HepG2 (cell line): ENCODE measurements at regions not wholly inside any gene's neighbourhood (a gene's known extent, or its start where the extent isn't known, plus 50 kb on each side); places are given as distances from the start of the nearest gene placed in this dataset.

Experiments used
- ATAC-seq: fragments of 200-7000 bp; cut with Tn5 transposase; 3 replicates; pipeline ENCODE4 v1.9.1; 2020; ENCODE audit warnings: mild to moderate bottlenecking, moderate library complexity
- BruUV-seq: library from RNA; stranded (reverse); fragments of 400-500 nt; replicated peaks from 2 replicates; lab custom pipeline; 2021; lab: Mats Ljungman, UMichigan
- CTCF ChIA-PET: fragments of 300-600 bp; formaldehyde crosslinking; extraction: SDS; loops from one replicate; lab custom pipeline; 2021; ENCODE audit warnings: low total read pairs, inconsistent platforms, low intra/inter-chr PET ratio; lab: Yijun Ruan, JAX
- POLR2A ChIA-PET: fragments of 350-600 bp; sonication (Branson Sonifier 250); formaldehyde crosslinking; loops from one replicate; lab custom pipeline; 2020; ENCODE audit warnings: antibody characterized with exemption, inconsistent platforms; lab: Yijun Ruan, JAX
- DNase-seq: peaks from one replicate; pipeline ENCODE4 v3.0.0-alpha.2; 2015; ENCODE audit warnings: low spot score
- FAIRE-seq: peaks from 3 replicates; lab custom pipeline; 2011; peaks lifted over from hg19 to GRCh38; lab: Jason Lieb, UNC
- H2AFZ ChIP-seq: one replicate; pipeline ENCODE4 v1.6.1; 2011; ENCODE audit warnings: low read length, inconsistent platforms
- H3K27ac ChIP-seq: fragments of 300-600 bp; 3 replicates; pipeline ENCODE4 v1.8.0; 2011; ENCODE audit warnings: mixed run types, mild to moderate bottlenecking, mixed read lengths, low read length, inconsistent platforms; ENCODE audit not compliant: insufficient read depth; ENCODE audit errors: extremely low read length
- H3K27me3 ChIP-seq, 2 experiments: fragments of 200-600 bp in 1 of 2; 2 replicates in 1 of 2; 3 replicates in 1 of 2; pipeline versions ENCODE4 v1.6.0 to v1.8.0; 2011; ENCODE audit warnings: low read length in 2 of 2, mild to moderate bottlenecking in 2 of 2, moderate library complexity in 2 of 2, inconsistent platforms in 1 of 2; ENCODE audit not compliant: insufficient read depth in 2 of 2, control insufficient read depth in 1 of 2
- H3K36me3 ChIP-seq, 2 experiments: fragments of 200-600 bp in 1 of 2; replicated peaks in 1 of 2; 2 replicates in 1 of 2; 3 replicates in 1 of 2; pipeline versions ENCODE4 v1.5.1 to v1.8.0; 2011; ENCODE audit warnings: low read length in 2 of 2, inconsistent platforms in 1 of 2; ENCODE audit not compliant: insufficient read depth in 2 of 2, control insufficient read depth in 1 of 2
- H3K4me1 ChIP-seq: 2 replicates; pipeline ENCODE4 v1.5.1; 2012; ENCODE audit warnings: low read length, inconsistent platforms; ENCODE audit not compliant: insufficient read depth
- H3K4me2 ChIP-seq: 2 replicates; pipeline ENCODE4 v1.6.0; 2011; ENCODE audit warnings: low read depth, low read length, inconsistent platforms
- H3K4me3 ChIP-seq, 3 experiments: fragments of 200-600 bp in 1 of 3; sonication (generic), shearing (Covaris generic) in 1 of 3; replicated peaks in 1 of 3; 2 replicates each; pipeline ENCODE4 v1.5.1; 2011 to 2016; ENCODE audit warnings: low read length in 3 of 3, inconsistent platforms in 2 of 3, low read depth in 2 of 3, mild to moderate bottlenecking in 2 of 3, control low read depth in 1 of 3, mixed read lengths in 1 of 3; ENCODE audit not compliant: insufficient read depth in 1 of 3
- H3K79me2 ChIP-seq: one replicate; pipeline ENCODE4 v1.6.1; 2011; ENCODE audit warnings: low read length, inconsistent platforms; ENCODE audit not compliant: insufficient read depth
- H3K9ac ChIP-seq: 2 replicates; pipeline ENCODE4 v1.6.0; 2011; ENCODE audit warnings: mild to moderate bottlenecking, low read depth, low read length, inconsistent platforms; ENCODE audit not compliant: insufficient read depth
- H3K9me3 ChIP-seq: 2 replicates; pipeline ENCODE4 v1.5.1; 2012; ENCODE audit warnings: mild to moderate bottlenecking, low read length
- H4K20me1 ChIP-seq: 2 replicates; pipeline ENCODE4 v1.6.0; 2011; ENCODE audit warnings: inconsistent platforms, mild to moderate bottlenecking, low read length, moderate library complexity; ENCODE audit not compliant: insufficient read depth
- BRD4 ChIP-seq: sonication (generic); formaldehyde crosslinking; IDR thresholded peaks from 2 replicates; pipeline ENCODE4 v1.4.0; 2020; ENCODE audit warnings: missing genetic modification reagents
- KDM4B ChIP-seq: sonication (generic); formaldehyde crosslinking; IDR thresholded peaks from 2 replicates; pipeline ENCODE4 v1.4.0; 2020; ENCODE audit warnings: missing genetic modification reagents
- NFATC3 ChIP-seq: sonication (generic); formaldehyde crosslinking; IDR thresholded peaks from 2 replicates; pipeline ENCODE4 v1.5.1; 2020; ENCODE audit warnings: mild to moderate bottlenecking, missing genetic modification reagents
- PAXIP1 ChIP-seq: sonication (generic); formaldehyde crosslinking; conservative IDR thresholded peaks from 2 replicates; pipeline ENCODE4 v1.4.0; 2020; ENCODE audit warnings: mild to moderate bottlenecking, missing genetic modification reagents, moderate library complexity
- PCBP2 ChIP-seq: fragments of 200-400 bp; formaldehyde crosslinking; optimal IDR thresholded peaks from 2 replicates; pipeline ENCODE3; 2018; ENCODE audit warnings: low read length, low read depth; ENCODE audit not compliant: poor library complexity, severe bottlenecking
- SKI ChIP-seq: fragments of 450-650 bp; IDR thresholded peaks from one replicate; pipeline ENCODE4 v1.6.1; 2018; ENCODE audit warnings: mild to moderate bottlenecking; ENCODE audit not compliant: partially characterized antibody
- SPEN ChIP-seq: sonication (generic); formaldehyde crosslinking; IDR thresholded peaks from 2 replicates; pipeline ENCODE4 v1.5.1; 2020; ENCODE audit warnings: low read depth, mild to moderate bottlenecking, missing genetic modification reagents
- TEAD2 ChIP-seq: sonication (generic); formaldehyde crosslinking; IDR thresholded peaks from 2 replicates; pipeline ENCODE4 v1.9.0; 2021; ENCODE audit warnings: missing genetic modification reagents
- ZC3H13 ChIP-seq: sonication (generic); formaldehyde crosslinking; IDR thresholded peaks from 2 replicates; pipeline ENCODE4 v1.8.1; 2023; ENCODE audit warnings: mild to moderate bottlenecking, missing genetic modification reagents, moderate library complexity
- ZNF264 ChIP-seq: sonication (generic); formaldehyde crosslinking; IDR thresholded peaks from 2 replicates; pipeline ENCODE4 v1.4.0; 2020; ENCODE audit warnings: missing genetic modification reagents
- ZNF335 ChIP-seq: sonication (generic); formaldehyde crosslinking; IDR thresholded peaks from 2 replicates; pipeline ENCODE4 v1.4.0; 2020; ENCODE audit warnings: missing genetic modification reagents
- ZNF572 ChIP-seq: sonication (generic); formaldehyde crosslinking; IDR thresholded peaks from 2 replicates; pipeline ENCODE4 v1.5.1; 2020; ENCODE audit warnings: mild to moderate bottlenecking, missing genetic modification reagents
- ZNF7 ChIP-seq: IDR thresholded peaks from 2 replicates; pipeline ENCODE4 v1.6.1; 2016; ENCODE audit warnings: missing biosample characterization, missing genetic modification reagents
- ZSCAN25 ChIP-seq: sonication (generic); formaldehyde crosslinking; IDR thresholded peaks from 2 replicates; pipeline ENCODE4 v1.8.0; 2022; ENCODE audit warnings: mild to moderate bottlenecking, missing genetic modification reagents
- WGBS: methylation state at CpG from one replicate; pipeline ENCODE4 v1.1.6; 2017; ENCODE audit warnings: low lambda C conversion rate; 5-methylcytosine and 5-hydroxymethylcytosine counted together
- in situ Hi-C: cut with HindIII; loops from 2 replicates; pipeline ENCODE4 v1.10.0; 2017; ENCODE audit warnings: low pct_unique_long_range_greater_than_20kb; ENCODE audit not compliant: extremely low pct_ligation_motif_present
- intact Hi-C: fragments of 100-400 bp; cut with micrococcal nuclease; formaldehyde crosslinking; loops from one replicate; pipeline ENCODE4 v1.10.0; 2022; ENCODE audit not compliant: unreplicated experiment

- DNase-seq = no peak
- Histone ChIP-seq H3K79me2 (no peaks in the 10 kb centered on the region), H2AFZ (no peak overlapping the region), H3K4me1 (no peaks in the 10 kb centered on the region), H3K27me3 (no peaks in the 10 kb centered on the region), H3K9ac (no peak overlapping the region), H3K36me3 (no peaks in the 10 kb centered on the region), H3K9me3 (peaks cover 75% of the 10 kb centered on the region), H3K27ac (no peak overlapping the region), H4K20me1 (no peaks in the 10 kb centered on the region), H3K4me3 (no peak overlapping the region), H3K4me2 (no peak overlapping the region)
- TF ChIP-seq SKI (no peak), BRD4 (no peak), SPEN (no peak), KDM4B (CRISPR knock-in tag) (no peak), ZNF7 (CRISPR knock-in tag) (no peak), ZSCAN25 (CRISPR knock-in tag) (no peak), ZNF335 (CRISPR knock-in tag) (no peak), ZC3H13 (no peak), ZNF572 (CRISPR knock-in tag) (no peak), PCBP2 (no peak), PAXIP1 (CRISPR knock-in tag) (no peak), NFATC3 (CRISPR knock-in tag) (no peak), TEAD2 (CRISPR knock-in tag) (no peak), ZNF264 (CRISPR knock-in tag) (no peak)
- in situ Hi-C loops = no loop called here
- no peak for ATAC-seq
- intact Hi-C loops = no loop called here
- ChIA-PET CTCF (no interaction called here), POLR2A (no interaction called here)
- FAIRE-seq = no peak
- 3% methylated on average over 4 of the region's 4 CpGs for whole genome bisulfite sequencing
- BruUV-seq = no TSS peak
Measured at GRCh38 chr4:71866212-71866885, 82.5 kb upstream of the GC start.
